Fibroblast of the aortic adventitia (primary cell): ENCODE measurements at regions not wholly inside any gene's neighbourhood (a gene's known extent, or its start where the extent isn't known, plus 50 kb on each side); places are given as distances from the start of the nearest gene placed in this dataset.
"Not testable (repeated sequence)": the region's sequence is repeated elsewhere in the genome, so short reads cannot be mapped to it uniquely, and the experiment has no call there.

Experiments used
- DNase-seq: peaks from one replicate; pipeline ENCODE4 v3.0.0-alpha.2; 2010; ENCODE audit warnings: low read depth
- H3K4me3 ChIP-seq: 2 replicates; pipeline ENCODE4 v1.5.1; 2011; ENCODE audit warnings: low read depth, mild to moderate bottlenecking, control low read depth, low read length, moderate library complexity
- CTCF ChIP-seq: IDR thresholded peaks from 2 replicates; pipeline ENCODE4 v1.5.1; 2011; ENCODE audit warnings: mild to moderate bottlenecking, low read length, control low read depth, inconsistent platforms; ENCODE audit not compliant: insufficient read depth

DNA sequence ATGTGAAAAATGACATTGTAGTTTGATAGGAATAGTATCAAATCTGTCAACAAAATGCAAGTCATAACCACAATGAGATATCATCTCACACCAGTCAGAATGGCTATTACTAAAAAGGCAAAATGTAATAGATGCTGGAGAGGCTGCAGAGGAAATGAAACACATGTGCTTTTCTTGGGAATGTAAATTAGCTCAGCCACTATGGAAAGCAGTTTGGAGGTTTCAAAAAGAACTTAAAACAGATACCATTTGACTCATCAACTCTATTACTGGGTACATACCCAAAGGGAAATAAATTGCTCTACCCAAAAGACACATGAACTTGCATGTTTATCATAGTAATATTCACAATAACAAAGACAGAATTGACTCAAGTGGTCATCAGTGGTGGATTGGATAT, 572.6 kb downstream of the TRIB2 start:
- no peak overlapping the region for H3K4me3 ChIP-seq
- DNase-seq, result no peak
- TF ChIP-seq CTCF, result no peak

DNA sequence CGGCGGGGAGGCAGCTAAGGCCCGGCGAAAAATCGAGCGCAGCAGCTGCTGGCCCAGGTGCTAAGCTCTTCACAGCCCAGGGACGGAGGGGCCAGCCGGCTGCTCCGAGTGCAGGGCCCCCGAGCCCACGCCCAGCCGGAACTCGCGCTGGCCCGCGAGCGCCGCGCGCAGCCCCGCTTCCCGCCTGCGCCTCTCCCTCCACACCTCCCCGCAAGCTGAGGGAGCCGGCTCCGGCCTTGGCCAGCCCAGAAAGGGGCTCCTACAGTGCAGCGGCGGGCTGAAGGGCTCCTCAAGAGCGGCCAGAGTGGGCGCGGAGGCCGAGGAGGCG, 591.7 kb downstream of the TRIB2 start:
- DNase-seq, H3K4me3 ChIP-seq: not testable (repeated sequence)

GRCh38 chr2:13308989-13309388, 592.3 kb downstream of the TRIB2 start:
- TF ChIP-seq CTCF, result no peak
- H3K4me3 ChIP-seq, result no peak overlapping the region
- no peak for DNase-seq

DNA sequence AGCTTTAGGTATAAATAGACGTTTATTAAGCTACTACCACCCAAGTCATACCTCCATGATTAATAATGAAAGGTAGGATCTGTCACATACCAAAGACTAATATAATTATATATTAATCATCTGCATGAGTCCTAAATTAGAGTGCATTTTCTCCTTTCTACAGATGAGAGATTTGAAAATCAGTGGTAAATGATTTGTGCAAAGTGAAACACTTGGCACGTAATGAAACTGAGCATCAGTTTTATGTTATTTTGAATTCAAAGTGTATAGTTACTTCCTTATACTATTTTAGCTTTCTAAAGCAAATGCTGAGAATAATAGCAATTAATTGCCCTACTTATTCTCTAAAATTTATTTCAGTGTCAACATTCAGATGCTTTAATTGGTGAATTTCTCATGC, 615.3 kb downstream of the TRIB2 start:
- H3K4me3 ChIP-seq, result no peak overlapping the region
- no peak for TF ChIP-seq CTCF
- no peak for DNase-seq

DNA sequence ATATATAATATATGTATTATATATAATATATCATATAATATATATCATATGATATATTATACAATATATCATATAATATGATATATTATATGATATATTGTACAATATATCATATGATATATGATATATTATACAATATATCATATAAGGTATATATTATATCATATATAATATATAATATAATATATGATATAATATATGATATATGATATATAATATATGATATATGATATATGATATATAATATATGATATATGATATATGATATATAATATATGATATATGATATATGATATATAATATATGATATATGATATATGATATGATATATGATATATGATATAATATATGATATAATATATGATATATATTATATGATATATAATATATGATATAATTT, 617.3 kb downstream of the TRIB2 start:
- DNase-seq, result not testable (repeated sequence)

DNA sequence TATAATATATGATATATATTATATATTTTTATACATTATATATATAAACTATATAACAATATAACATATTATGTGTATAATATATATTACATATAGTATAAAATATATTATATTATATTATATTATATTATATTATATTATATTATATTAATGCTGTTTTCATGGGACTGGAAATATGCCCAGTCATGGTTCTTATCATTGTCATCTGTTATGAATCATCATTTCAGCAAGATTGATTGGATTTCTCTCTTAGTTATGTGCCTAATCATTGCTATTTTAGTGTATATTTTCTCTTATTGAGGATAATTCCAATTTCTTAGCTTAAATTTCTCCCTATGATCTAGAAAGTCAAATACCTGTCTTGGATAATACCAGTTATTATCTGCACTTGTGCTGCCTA, 617.8 kb downstream of the TRIB2 start:
- no peak overlapping the region for H3K4me3 ChIP-seq
- no peak for DNase-seq
- TF ChIP-seq CTCF, result no peak

More for the DNA sequence above, 617.3 kb downstream of the TRIB2 start:
- H3K4me3 ChIP-seq, result not testable (repeated sequence)

- no peak for DNase-seq
These were observed 619.3 kb downstream of the TRIB2 start for GRCh38 chr2:13335862-13336535.

More at GRCh38 chr2:13335862-13336535, 619.3 kb downstream of the TRIB2 start:
- no peak overlapping the region for H3K4me3 ChIP-seq
- no peak for TF ChIP-seq CTCF
